Omental fat pad (tissue), 3 donors: ENCODE measurements at regions not wholly inside any gene's neighbourhood (a gene's known extent, or its start where the extent isn't known, plus 50 kb on each side); places are given as distances from the start of the nearest gene placed in this dataset.

Experiments
- ATAC-seq: fragments of 150-250 bp; one replicate; pipeline ENCODE4 v1.9.1; 2016; ENCODE audit warnings: mild to moderate bottlenecking, moderate library complexity; ENCODE audit not compliant: low FRiP score
- DNase-seq: peaks from one replicate; pipeline ENCODE4 v3.0.0-alpha.2; 2019; ENCODE audit warnings: low spot score
- CTCF ChIP-seq, 3 donors: fragments of 450-650 bp; IDR thresholded peaks; one replicate each; pipeline ENCODE4 v1.5.1; 2016 to 2017; ENCODE audit warnings: antibody characterized with exemption in 3 of 3, mild to moderate bottlenecking in 3 of 3, moderate library complexity in 2 of 3

DNA sequence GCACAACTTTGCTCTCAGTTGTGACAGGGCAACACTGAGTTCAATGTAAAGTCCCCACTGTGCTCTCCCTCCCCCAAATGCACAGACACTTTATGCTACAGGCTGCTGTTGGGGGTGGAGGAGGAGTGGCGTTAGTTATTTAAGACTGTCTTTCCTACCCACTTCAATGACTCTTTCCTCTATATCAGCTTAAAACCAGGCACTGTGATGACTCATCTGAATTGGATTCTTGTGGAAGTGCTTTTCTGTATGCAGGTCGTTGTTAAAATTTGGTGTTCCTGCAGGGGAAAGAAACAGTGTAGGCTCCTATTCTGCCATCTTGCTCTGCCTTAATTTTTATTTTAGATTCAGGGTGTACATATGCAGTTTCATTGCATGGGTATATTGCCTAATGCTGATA lies 1157.2 kb upstream of the ADGRL3 start:
- TF ChIP-seq CTCF (IDR thresholded peaks at IDR 0.05) = no peak
- DNase-seq (no peak), ATAC-seq (no peak)

- ATAC-seq (no peak), DNase-seq (no peak)
- no peak for TF ChIP-seq CTCF (IDR thresholded peaks at IDR 0.05)
Measured at GRCh38 chr4:60078984-60079383, 1121.1 kb upstream of the ADGRL3 start.

DNA sequence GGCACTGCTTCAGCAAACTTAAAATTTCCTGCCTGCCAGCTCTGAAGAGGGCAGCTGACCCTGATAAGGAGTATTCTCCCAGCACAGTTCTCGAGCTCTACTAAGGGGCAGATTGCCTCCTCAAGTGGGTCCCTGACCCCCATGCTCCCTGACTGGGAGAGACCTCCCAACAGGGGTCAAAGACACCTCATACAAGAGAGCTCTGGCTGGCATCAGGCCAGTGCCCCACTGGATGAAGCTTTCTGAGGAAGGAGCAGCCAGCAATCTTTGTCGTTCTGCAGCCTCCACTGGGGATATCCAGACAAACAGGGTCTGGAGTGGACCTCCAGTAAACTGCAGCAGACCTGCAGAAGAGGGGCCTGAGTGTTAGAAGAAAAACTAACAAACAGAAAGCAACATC lies 1118.3 kb upstream of the ADGRL3 start:
- DNase-seq (no peak), ATAC-seq (no peak)
- TF ChIP-seq CTCF (IDR thresholded peaks at IDR 0.05) = no peak

DNA sequence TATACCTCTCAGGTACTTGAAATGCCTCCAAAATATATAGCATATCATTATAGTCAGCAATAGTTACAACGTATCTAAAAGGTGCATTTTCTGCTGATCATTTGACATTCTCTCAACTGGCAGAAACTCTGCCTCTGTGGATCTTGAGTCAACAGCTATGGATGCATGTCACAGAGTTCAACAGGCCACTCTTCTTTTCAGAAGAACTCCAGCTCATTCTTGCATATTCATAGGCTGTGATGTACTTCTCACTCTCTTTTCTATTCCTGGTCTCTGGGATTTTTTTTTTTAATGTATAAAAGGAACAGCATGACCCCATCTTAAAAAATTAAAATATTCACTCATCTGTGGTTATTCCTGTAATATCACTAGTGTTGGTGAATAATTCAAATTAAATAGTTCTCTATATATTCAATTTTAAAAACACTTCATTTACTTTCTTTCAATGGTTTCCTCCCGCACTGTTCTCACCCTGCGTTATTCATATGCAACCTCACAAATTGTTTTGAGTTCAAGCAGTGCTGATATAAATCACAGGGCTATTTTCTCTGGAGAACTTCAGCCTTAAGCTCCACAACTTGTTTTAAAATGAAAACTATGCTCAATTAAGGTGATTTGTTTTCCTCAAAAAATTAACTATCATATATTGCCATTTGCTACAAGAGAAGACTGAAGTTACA lies 1111.2 kb upstream of the ADGRL3 start:
- TF ChIP-seq CTCF (IDR thresholded peaks at IDR 0.05) = no peak
- DNase-seq (no peak), ATAC-seq (no peak)

DNA sequence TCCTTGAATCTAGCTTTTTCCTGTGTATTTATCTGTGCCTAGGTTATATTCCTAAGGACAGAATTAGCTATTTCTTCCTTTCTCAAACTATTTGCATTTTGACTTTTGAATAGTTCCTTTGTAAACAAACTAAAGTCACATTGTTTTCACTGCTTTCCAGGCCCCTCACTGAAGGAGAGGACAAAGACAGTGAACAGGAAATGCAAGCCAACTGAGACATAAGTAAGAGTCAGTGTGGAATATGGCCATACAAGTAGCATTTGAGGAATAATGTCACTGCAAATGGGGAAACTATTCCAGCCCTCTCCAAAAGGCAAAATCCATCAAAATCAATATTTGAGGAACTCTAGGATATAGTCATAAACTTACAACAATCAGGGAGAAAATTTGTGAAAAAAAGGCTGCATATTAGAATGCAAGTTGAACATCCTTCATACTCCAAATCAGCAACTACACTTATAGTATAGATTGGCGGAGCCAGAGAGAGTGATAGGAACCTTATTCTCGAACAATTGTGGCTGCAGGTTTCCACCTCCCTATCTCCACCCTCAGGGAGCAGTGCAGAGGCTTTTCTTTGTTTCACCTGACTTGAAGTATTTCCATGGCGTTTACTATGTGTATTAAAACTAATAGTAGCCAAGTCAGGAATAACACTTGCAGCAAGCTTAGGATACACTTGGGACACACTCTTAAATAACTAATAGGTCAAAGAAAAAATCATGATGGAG lies 1110.4 kb upstream of the ADGRL3 start:
- TF ChIP-seq CTCF (IDR thresholded peaks at IDR 0.05) = no peak
- DNase-seq (no peak), ATAC-seq (no peak)

GRCh38 chr4:60096676-60097075 lies 1103.5 kb upstream of the ADGRL3 start:
- no peak for ATAC-seq
- TF ChIP-seq CTCF (IDR thresholded peaks at IDR 0.05) = no peak
- DNase-seq = no peak

GRCh38 chr4:60116592-60116991 lies 1083.5 kb upstream of the ADGRL3 start:
- no peak for DNase-seq
- no peak for TF ChIP-seq CTCF (IDR thresholded peaks at IDR 0.05)

More at GRCh38 chr4:60116592-60116991, 1083.5 kb upstream of the ADGRL3 start:
- no peak for ATAC-seq
